ENCODE measurements at regions not wholly inside any gene's neighbourhood (a gene's known extent, or its start where the extent isn't known, plus 50 kb on each side); places are given as distances from the start of the nearest gene placed in this dataset.

GRCh38 chr10:124210263-124210662 lies 116.9 kb upstream of the CHST15 start:
- Histone ChIP-seq H3K9me2 (ENCODE audit: insufficient read depth) (no peaks in the 10 kb centered on the region), H4K20me1 (ENCODE audit: insufficient read depth) (no peaks in the 10 kb centered on the region), H3K27ac (ENCODE audit: low read depth, low read length) (no peak overlapping the region), H3K79me2 (ENCODE audit: insufficient read depth, low read length) (no peaks in the 10 kb centered on the region), H2AFZ (ENCODE audit: low read depth, low read length, poor library complexity, severe bottlenecking) (no peak overlapping the region), H3K4me2 (ENCODE audit: low read length) (no peak overlapping the region), H3K4me1 (ENCODE audit: control insufficient read depth in 1 of 2, insufficient read depth in 2 of 2, low read length in 2 of 2) (no peaks in the 10 kb centered on the region), H3K36me3 (ENCODE audit: control insufficient read depth in 1 of 2, insufficient read depth in 2 of 2, low read length in 2 of 2) (no peaks in the 10 kb centered on the region), H3K9ac (ENCODE audit: low read length) (no peak overlapping the region), H3K27me3 (ENCODE audit: insufficient read depth, low read length) (no peaks in the 10 kb centered on the region), H3K9me3 (ENCODE audit: control insufficient read depth in 1 of 2, insufficient read depth in 1 of 2, low read depth in 1 of 2, low read length in 2 of 2) (peaks cover 4 to 11% of the 10 kb centered on the region in 2 experiments; a peak in 2 of 4 replicates), H3K4me3 (replicated peaks in 1 of 2; ENCODE audit: low read depth in 1 of 2, low read length in 2 of 2) (no peak overlapping the region)
- no TSS peak for BruUV-seq (replicated peaks)
- ATAC-seq (no peak), DNase-seq (ENCODE audit: low read depth, low spot score) (no peak)
- POLR2A ChIA-PET: no interaction called here
- intact Hi-C loops (cut with micrococcal nuclease): no loop called here
- RAD21 ChIA-PET (ENCODE audit: low non-redundant PET in 1 of 2, low total read pairs in 2 of 2, uncharacterized antibody in 2 of 2, unreplicated experiment in 2 of 2): no interaction called here
- TF ChIP-seq ELF1 (IDR thresholded peaks at IDR 0.05; ENCODE audit: borderline replicate concordance, low read depth) (no peak), RAD21 (IDR thresholded peaks at IDR 0.05; ENCODE audit: low read depth) (no peak), FOSL1 (IDR thresholded peaks at IDR 0.05; ENCODE audit: low read depth) (no peak), SRF (IDR thresholded peaks at IDR 0.05; ENCODE audit: low read depth) (no peak), EGR1 (IDR thresholded peaks at IDR 0.05; ENCODE audit: low read depth) (no peak), TCF7L2 (IDR thresholded peaks at IDR 0.05; ENCODE audit: borderline replicate concordance, extremely low read depth, insufficient read depth, insufficient read length) (no peak)
- TF ChIP-seq, protein P1, sequence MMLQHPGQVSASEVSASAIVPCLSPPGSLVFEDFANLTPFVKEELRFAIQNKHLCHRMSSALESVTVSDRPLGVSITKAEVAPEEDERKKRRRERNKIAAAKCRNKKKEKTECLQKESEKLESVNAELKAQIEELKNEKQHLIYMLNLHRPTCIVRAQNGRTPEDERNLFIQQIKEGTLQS (IDR thresholded peaks at IDR 0.05): no peak
- CTCF ChIA-PET: no interaction called here

GRCh38 chr10:124207391-124207790 lies 114.0 kb upstream of the CHST15 start:
- intact Hi-C loops (cut with micrococcal nuclease): no loop called here
- CTCF ChIA-PET: interaction anchor here (0.9 kb wide), 1 partner anchor 11 kb away, joined by 3 read pairs; no protein-coding TSS in a partner anchor
- Histone ChIP-seq H3K9me3 (ENCODE audit: control insufficient read depth in 1 of 2, insufficient read depth in 1 of 2, low read depth in 1 of 2, low read length in 2 of 2) (peaks cover 4 to 11% of the 10 kb centered on the region in 2 experiments; a peak in 2 of 4 replicates), H3K4me3 (replicated peaks in 1 of 2; ENCODE audit: low read depth in 1 of 2, low read length in 2 of 2) (no peak overlapping the region), H3K4me1 (ENCODE audit: control insufficient read depth in 1 of 2, insufficient read depth in 2 of 2, low read length in 2 of 2) (no peaks in the 10 kb centered on the region), H3K9ac (ENCODE audit: low read length) (no peak overlapping the region), H3K36me3 (ENCODE audit: control insufficient read depth in 1 of 2, insufficient read depth in 2 of 2, low read length in 2 of 2) (no peaks in the 10 kb centered on the region), H2AFZ (ENCODE audit: low read depth, low read length, poor library complexity, severe bottlenecking) (no peak overlapping the region), H3K9me2 (ENCODE audit: insufficient read depth) (no peaks in the 10 kb centered on the region), H3K27me3 (ENCODE audit: insufficient read depth, low read length) (no peaks in the 10 kb centered on the region), H3K4me2 (ENCODE audit: low read length) (no peak overlapping the region), H3K79me2 (ENCODE audit: insufficient read depth, low read length) (no peaks in the 10 kb centered on the region), H4K20me1 (ENCODE audit: insufficient read depth) (no peaks in the 10 kb centered on the region), H3K27ac (ENCODE audit: low read depth, low read length) (no peak overlapping the region)
- ATAC-seq: no peak
- TF ChIP-seq YY1 (IDR thresholded peaks at IDR 0.05; ENCODE audit: extremely low read depth, insufficient replicate concordance, low read depth, low read length) (no peak), CEBPB (IDR thresholded peaks at IDR 0.05; ENCODE audit: low read depth) (no peak), CTCF (IDR thresholded peaks at IDR 0.05 in 2 of 3, conservative IDR thresholded peaks at IDR 0.05 in 1 of 3; ENCODE audit: borderline replicate concordance in 1 of 3, insufficient read depth in 1 of 3, low read depth in 2 of 3, low read length in 2 of 3) (no peak), SP1 (IDR thresholded peaks at IDR 0.05; ENCODE audit: low read depth) (no peak), FOSL1 (IDR thresholded peaks at IDR 0.05; ENCODE audit: low read depth) (no peak), SRF (IDR thresholded peaks at IDR 0.05; ENCODE audit: low read depth) (no peak), JUND (IDR thresholded peaks at IDR 0.05) (no peak)
- TF ChIP-seq, protein P2, sequence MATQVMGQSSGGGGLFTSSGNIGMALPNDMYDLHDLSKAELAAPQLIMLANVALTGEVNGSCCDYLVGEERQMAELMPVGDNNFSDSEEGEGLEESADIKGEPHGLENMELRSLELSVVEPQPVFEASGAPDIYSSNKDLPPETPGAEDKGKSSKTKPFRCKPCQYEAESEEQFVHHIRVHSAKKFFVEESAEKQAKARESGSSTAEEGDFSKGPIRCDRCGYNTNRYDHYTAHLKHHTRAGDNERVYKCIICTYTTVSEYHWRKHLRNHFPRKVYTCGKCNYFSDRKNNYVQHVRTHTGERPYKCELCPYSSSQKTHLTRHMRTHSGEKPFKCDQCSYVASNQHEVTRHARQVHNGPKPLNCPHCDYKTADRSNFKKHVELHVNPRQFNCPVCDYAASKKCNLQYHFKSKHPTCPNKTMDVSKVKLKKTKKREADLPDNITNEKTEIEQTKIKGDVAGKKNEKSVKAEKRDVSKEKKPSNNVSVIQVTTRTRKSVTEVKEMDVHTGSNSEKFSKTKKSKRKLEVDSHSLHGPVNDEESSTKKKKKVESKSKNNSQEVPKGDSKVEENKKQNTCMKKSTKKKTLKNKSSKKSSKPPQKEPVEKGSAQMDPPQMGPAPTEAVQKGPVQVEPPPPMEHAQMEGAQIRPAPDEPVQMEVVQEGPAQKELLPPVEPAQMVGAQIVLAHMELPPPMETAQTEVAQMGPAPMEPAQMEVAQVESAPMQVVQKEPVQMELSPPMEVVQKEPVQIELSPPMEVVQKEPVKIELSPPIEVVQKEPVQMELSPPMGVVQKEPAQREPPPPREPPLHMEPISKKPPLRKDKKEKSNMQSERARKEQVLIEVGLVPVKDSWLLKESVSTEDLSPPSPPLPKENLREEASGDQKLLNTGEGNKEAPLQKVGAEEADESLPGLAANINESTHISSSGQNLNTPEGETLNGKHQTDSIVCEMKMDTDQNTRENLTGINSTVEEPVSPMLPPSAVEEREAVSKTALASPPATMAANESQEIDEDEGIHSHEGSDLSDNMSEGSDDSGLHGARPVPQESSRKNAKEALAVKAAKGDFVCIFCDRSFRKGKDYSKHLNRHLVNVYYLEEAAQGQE (IDR thresholded peaks at IDR 0.05; ENCODE audit: low read depth): no peak
- no peak for DNase-seq (ENCODE audit: low read depth, low spot score)
- RAD21 ChIA-PET (ENCODE audit: low non-redundant PET in 1 of 2, low total read pairs in 2 of 2, uncharacterized antibody in 2 of 2, unreplicated experiment in 2 of 2): no interaction called here
- POLR2A ChIA-PET: no interaction called here
- no TSS peak for BruUV-seq (replicated peaks)
